PC-3 (cell line): ENCODE measurements at regions not wholly inside any gene's neighbourhood (a gene's known extent, or its start where the extent isn't known, plus 50 kb on each side); places are given as distances from the start of the nearest gene placed in this dataset.

Experiments used
- ATAC-seq: fragments of 200-7000 bp; cut with Tn5 transposase; 2 replicates; pipeline ENCODE4 v1.9.1; 2020; ENCODE audit warnings: mild to moderate bottlenecking, moderate library complexity
- BruUV-seq: library from RNA; stranded (reverse); fragments of 400-500 nt; replicated peaks from 2 replicates; lab custom pipeline; 2021; lab: Mats Ljungman, UMichigan
- CTCF ChIA-PET: fragments of 300-600 bp; sonication (Branson Sonifier 250); formaldehyde crosslinking; loops from one replicate; lab custom pipeline; 2022; ENCODE audit warnings: antibody characterized with exemption; lab: Charles Lee
- POLR2A ChIA-PET: fragments of 300-600 bp; sonication (Branson Sonifier 250); formaldehyde crosslinking; loops from one replicate; lab custom pipeline; 2022; ENCODE audit warnings: antibody characterized with exemption; ENCODE audit not compliant: unreplicated experiment; lab: Charles Lee
- DNase-seq: peaks from one replicate; pipeline ENCODE4 v3.0.0-alpha.2; 2015
- H2AFZ ChIP-seq: fragments of 300-600 bp; sonication (generic); 2 replicates; pipeline ENCODE4 v1.6.0; 2016; ENCODE audit warnings: antibody characterized with exemption, low read length
- H3F3A ChIP-seq: fragments of 300-600 bp; sonication (generic); one replicate; pipeline ENCODE4 v1.6.0; 2017; ENCODE audit warnings: antibody characterized with exemption, low read length, control low read depth, mild to moderate bottlenecking; ENCODE audit not compliant: unreplicated experiment
- H3K27ac ChIP-seq: fragments of 300-600 bp; sonication (generic); 2 replicates; pipeline ENCODE4 v1.5.1; 2016; ENCODE audit warnings: mild to moderate bottlenecking, low read length
- H3K27me3 ChIP-seq: fragments of 300-600 bp; sonication (generic); 2 replicates; pipeline ENCODE4 v1.6.1; 2016; ENCODE audit warnings: low read length, mixed read lengths
- H3K36me3 ChIP-seq: fragments of 300-600 bp; sonication (generic); 2 replicates; pipeline ENCODE4 v1.6.1; 2016; ENCODE audit warnings: low read depth, mixed run types, low read length, mixed read lengths
- H3K4me1 ChIP-seq: fragments of 300-600 bp; sonication (generic); 2 replicates; pipeline ENCODE4 v1.5.1; 2016; ENCODE audit warnings: low read length; ENCODE audit not compliant: insufficient read depth
- H3K4me2 ChIP-seq: fragments of 300-600 bp; sonication (generic); 2 replicates; pipeline ENCODE4 v1.6.0; 2016; ENCODE audit warnings: low read length
- H3K4me3 ChIP-seq: fragments of 300-600 bp; sonication (generic); 2 replicates; pipeline ENCODE4 v1.5.1; 2016; ENCODE audit warnings: mild to moderate bottlenecking, low read length, mixed read lengths
- H3K79me2 ChIP-seq: fragments of 300-600 bp; sonication (generic); 2 replicates; pipeline ENCODE4 v1.6.1; 2017; ENCODE audit warnings: low read length, mixed read lengths
- H3K9ac ChIP-seq: fragments of 300-600 bp; sonication (generic); 2 replicates; pipeline ENCODE4 v1.6.0; 2016; ENCODE audit warnings: mild to moderate bottlenecking, low read length
- H3K9me2 ChIP-seq: fragments of 300-600 bp; sonication (generic); replicated peaks from 2 replicates; pipeline ENCODE4 v1.6.1; 2016; ENCODE audit warnings: mixed run types, low read length, mixed read lengths
- H3K9me3 ChIP-seq: fragments of 300-600 bp; sonication (generic); 2 replicates; pipeline ENCODE4 v1.6.1; 2016; ENCODE audit warnings: low read length, mixed read lengths
- H4K20me1 ChIP-seq: fragments of 300-600 bp; sonication (generic); 2 replicates; pipeline ENCODE4 v1.6.1; 2016; ENCODE audit warnings: low read length, mixed read lengths
- EZH2 ChIP-seq: fragments of 300-600 bp; sonication (generic); IDR thresholded peaks from one replicate; pipeline ENCODE4 v1.6.1; 2017; ENCODE audit warnings: antibody characterized with exemption, mild to moderate bottlenecking, low read length; ENCODE audit not compliant: unreplicated experiment
- EZH2phosphoT487 ChIP-seq: fragments of 300-600 bp; sonication (generic); IDR thresholded peaks from 2 replicates; pipeline ENCODE4 v1.6.1; 2018; ENCODE audit warnings: mild to moderate bottlenecking, antibody characterized with exemption, low read length, borderline replicate concordance
- intact Hi-C: fragments of 100-400 bp; cut with micrococcal nuclease; formaldehyde crosslinking; loops from 2 replicates; pipeline ENCODE4 v1.9.0; 2023
- TF ChIP-seq, protein P1 (sequence below): fragments of 300-600 bp; sonication (generic); conservative IDR thresholded peaks from 2 replicates; pipeline ENCODE4 v1.5.1; 2017; ENCODE audit warnings: antibody characterized with exemption, low read depth, mild to moderate bottlenecking, low read length

DNA sequence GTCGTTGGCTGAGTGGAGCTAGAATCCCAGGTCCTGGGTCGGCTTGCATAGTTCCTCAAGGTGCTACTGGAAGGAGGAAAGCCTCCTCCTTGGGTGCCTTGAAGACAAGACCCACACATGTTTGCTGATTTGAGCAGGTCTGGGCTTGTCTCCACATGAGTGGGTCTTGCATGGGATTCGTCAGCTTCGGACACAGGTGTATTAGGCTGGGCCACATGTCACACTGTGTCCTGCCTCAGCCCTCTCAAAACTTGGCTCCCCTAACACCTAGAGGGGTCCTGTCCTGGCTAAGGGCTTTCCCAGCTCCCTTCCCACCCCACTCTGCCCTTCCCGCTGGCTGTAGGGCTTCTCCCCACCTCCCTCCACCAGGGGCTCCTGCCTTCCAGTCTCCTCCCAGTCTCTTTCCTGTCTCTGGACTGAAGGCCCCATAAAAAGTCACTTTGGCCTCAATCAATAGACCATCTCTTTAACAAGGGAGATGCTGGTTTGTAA, 73.0 kb upstream of the ADPGK start:
- H3K79me2 ChIP-seq, result no peaks in the 10 kb centered on the region
- H3K9me2 ChIP-seq, result no peaks in the 10 kb centered on the region
- CTCF ChIA-PET, result no interaction called here
- no peak overlapping the region for H3K4me2 ChIP-seq
- POLR2A ChIA-PET, result no interaction called here
- no peaks in the 10 kb centered on the region for H3F3A ChIP-seq
- no peak for DNase-seq
- no peak overlapping the region for H2AFZ ChIP-seq
- no peak for ATAC-seq
- no peak overlapping the region for H3K4me3 ChIP-seq
- H3K27me3 ChIP-seq, result peaks cover 24% of the 10 kb centered on the region
- H3K9me3 ChIP-seq, result no peaks in the 10 kb centered on the region
- intact Hi-C loops, result no loop called here
- no peak overlapping the region for H3K27ac ChIP-seq
- no peaks in the 10 kb centered on the region for H4K20me1 ChIP-seq
- H3K9ac ChIP-seq, result no peak overlapping the region
- no peaks in the 10 kb centered on the region for H3K4me1 ChIP-seq
- no peak for TF ChIP-seq EZH2phosphoT487
- no peak for TF ChIP-seq EZH2
- TF ChIP-seq, protein P1, sequence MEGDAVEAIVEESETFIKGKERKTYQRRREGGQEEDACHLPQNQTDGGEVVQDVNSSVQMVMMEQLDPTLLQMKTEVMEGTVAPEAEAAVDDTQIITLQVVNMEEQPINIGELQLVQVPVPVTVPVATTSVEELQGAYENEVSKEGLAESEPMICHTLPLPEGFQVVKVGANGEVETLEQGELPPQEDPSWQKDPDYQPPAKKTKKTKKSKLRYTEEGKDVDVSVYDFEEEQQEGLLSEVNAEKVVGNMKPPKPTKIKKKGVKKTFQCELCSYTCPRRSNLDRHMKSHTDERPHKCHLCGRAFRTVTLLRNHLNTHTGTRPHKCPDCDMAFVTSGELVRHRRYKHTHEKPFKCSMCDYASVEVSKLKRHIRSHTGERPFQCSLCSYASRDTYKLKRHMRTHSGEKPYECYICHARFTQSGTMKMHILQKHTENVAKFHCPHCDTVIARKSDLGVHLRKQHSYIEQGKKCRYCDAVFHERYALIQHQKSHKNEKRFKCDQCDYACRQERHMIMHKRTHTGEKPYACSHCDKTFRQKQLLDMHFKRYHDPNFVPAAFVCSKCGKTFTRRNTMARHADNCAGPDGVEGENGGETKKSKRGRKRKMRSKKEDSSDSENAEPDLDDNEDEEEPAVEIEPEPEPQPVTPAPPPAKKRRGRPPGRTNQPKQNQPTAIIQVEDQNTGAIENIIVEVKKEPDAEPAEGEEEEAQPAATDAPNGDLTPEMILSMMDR, result no peak
- BruUV-seq, result no TSS peak
- H3K36me3 ChIP-seq, result no peaks in the 10 kb centered on the region

- ATAC-seq, result no peak
- Histone ChIP-seq H3K79me2 (no peaks in the 10 kb centered on the region), H3K4me3 (no peak overlapping the region), H2AFZ (no peak overlapping the region), H3F3A (no peaks in the 10 kb centered on the region), H4K20me1 (no peaks in the 10 kb centered on the region), H3K36me3 (no peaks in the 10 kb centered on the region), H3K27ac (no peak overlapping the region), H3K9me3 (no peaks in the 10 kb centered on the region), H3K9ac (no peak overlapping the region), H3K4me2 (no peak overlapping the region), H3K4me1 (no peaks in the 10 kb centered on the region), H3K9me2 (no peaks in the 10 kb centered on the region), H3K27me3 (peaks cover 19% of the 10 kb centered on the region)
- no peak for TF ChIP-seq EZH2phosphoT487
- no peak for TF ChIP-seq EZH2
- TF ChIP-seq, protein P1, result no peak
- CTCF ChIA-PET, result no interaction called here
- POLR2A ChIA-PET, result no interaction called here
- BruUV-seq, result no TSS peak
- DNase-seq, result no peak
- intact Hi-C loops, result no loop called here
Observed at GRCh38 chr15:72855791-72856190, 72.2 kb upstream of the ADPGK start.

GRCh38 chr15:72852273-72852672, 68.7 kb upstream of the ADPGK start:
- Histone ChIP-seq H2AFZ (no peak overlapping the region), H3K27me3 (peaks cover 51% of the 10 kb centered on the region), H3K4me2 (no peak overlapping the region), H3K4me1 (no peaks in the 10 kb centered on the region), H3F3A (no peaks in the 10 kb centered on the region), H3K9me2 (no peaks in the 10 kb centered on the region), H3K9me3 (no peaks in the 10 kb centered on the region), H4K20me1 (no peaks in the 10 kb centered on the region), H3K9ac (no peak overlapping the region), H3K4me3 (no peak overlapping the region), H3K27ac (no peak overlapping the region), H3K36me3 (no peaks in the 10 kb centered on the region), H3K79me2 (no peaks in the 10 kb centered on the region)
- no TSS peak for BruUV-seq
- TF ChIP-seq EZH2 (no peak), EZH2phosphoT487 (no peak)
- TF ChIP-seq, protein P1, result no peak
- ChIA-PET CTCF (no interaction called here), POLR2A (no interaction called here)
- DNase-seq (no peak), ATAC-seq (no peak)
- intact Hi-C loops, result no loop called here
